ENCODE measurements at regions not wholly inside any gene's neighbourhood (a gene's known extent, or its start where the extent isn't known, plus 50 kb on each side); places are given as distances from the start of the nearest gene placed in this dataset.

GRCh38 chr11:11748706-11749365 is 92.9 kb upstream of the USP47 start:
- Mint-ChIP-seq H3K4me1 (ENCODE audit: low read depth) (no peaks in the 10 kb centered on the region), H3K27me3 (ENCODE audit: low read depth) (peaks cover 17% of the 10 kb centered on the region), H3K4me3 (ENCODE audit: low read depth) (no peak overlapping the region), H3K9me3 (no peaks in the 10 kb centered on the region), H3K27ac (no peak overlapping the region), H3K36me3 (ENCODE audit: low read depth) (no peaks in the 10 kb centered on the region)
- DNase-seq (ENCODE audit: low spot score) = no peak
- intact Hi-C loops (cut with micrococcal nuclease) = no loop called here

GRCh38 chr11:11747570-11747969 is 94.2 kb upstream of the USP47 start:
- DNase-seq (ENCODE audit: low spot score) = no peak
- Mint-ChIP-seq H3K27me3 (ENCODE audit: low read depth) (peaks cover 18% of the 10 kb centered on the region), H3K27ac (no peak overlapping the region), H3K4me1 (ENCODE audit: low read depth) (no peaks in the 10 kb centered on the region), H3K4me3 (ENCODE audit: low read depth) (no peak overlapping the region), H3K9me3 (no peaks in the 10 kb centered on the region), H3K36me3 (ENCODE audit: low read depth) (no peaks in the 10 kb centered on the region)
- intact Hi-C loops (cut with micrococcal nuclease) = no loop called here

- no peak overlapping the region for H3K27ac Mint-ChIP-seq
- no peaks in the 10 kb centered on the region for H3K36me3 Mint-ChIP-seq (ENCODE audit: low read depth)
- peaks cover 18% of the 10 kb centered on the region for H3K27me3 Mint-ChIP-seq (ENCODE audit: low read depth)
- no peaks in the 10 kb centered on the region for H3K4me1 Mint-ChIP-seq (ENCODE audit: low read depth)
- H3K9me3 Mint-ChIP-seq = no peaks in the 10 kb centered on the region
- intact Hi-C loops (cut with micrococcal nuclease) = no loop called here
- DNase-seq (ENCODE audit: low spot score) = no peak
- H3K4me3 Mint-ChIP-seq (ENCODE audit: low read depth) = no peak overlapping the region
These were observed 95.3 kb upstream of the USP47 start for GRCh38 chr11:11746449-11746848.

- Mint-ChIP-seq H3K9me3 (no peaks in the 10 kb centered on the region), H3K27ac (no peak overlapping the region), H3K36me3 (ENCODE audit: low read depth) (no peaks in the 10 kb centered on the region), H3K27me3 (ENCODE audit: low read depth) (peaks cover 14% of the 10 kb centered on the region), H3K4me1 (ENCODE audit: low read depth) (no peaks in the 10 kb centered on the region), H3K4me3 (ENCODE audit: low read depth) (no peak overlapping the region)
- intact Hi-C loops (cut with micrococcal nuclease) = no loop called here
- DNase-seq (ENCODE audit: low spot score) = no peak
These were observed 98.6 kb upstream of the USP47 start for GRCh38 chr11:11743216-11743615.

GRCh38 chr11:11742486-11742885 is 99.3 kb upstream of the USP47 start:
- no peak overlapping the region for H3K27ac Mint-ChIP-seq
- DNase-seq (ENCODE audit: low spot score) = no peak
- H3K4me1 Mint-ChIP-seq (ENCODE audit: low read depth) = no peaks in the 10 kb centered on the region
- H3K36me3 Mint-ChIP-seq (ENCODE audit: low read depth) = no peaks in the 10 kb centered on the region
- no peak overlapping the region for H3K4me3 Mint-ChIP-seq (ENCODE audit: low read depth)
- intact Hi-C loops (cut with micrococcal nuclease) = no loop called here
- H3K27me3 Mint-ChIP-seq (ENCODE audit: low read depth) = peaks cover 16% of the 10 kb centered on the region
- H3K9me3 Mint-ChIP-seq = no peaks in the 10 kb centered on the region

- Mint-ChIP-seq H3K27me3 (ENCODE audit: low read depth) (peaks cover 11% of the 10 kb centered on the region), H3K4me1 (ENCODE audit: low read depth) (no peaks in the 10 kb centered on the region), H3K27ac (no peak overlapping the region), H3K4me3 (ENCODE audit: low read depth) (no peak overlapping the region), H3K36me3 (ENCODE audit: low read depth) (no peaks in the 10 kb centered on the region), H3K9me3 (no peaks in the 10 kb centered on the region)
- DNase-seq (ENCODE audit: low spot score) = no peak
- intact Hi-C loops (cut with micrococcal nuclease) = no loop called here
These were observed 100.9 kb upstream of the USP47 start for GRCh38 chr11:11740836-11741235.

GRCh38 chr11:11740073-11740702 is 101.6 kb upstream of the USP47 start:
- no peak overlapping the region for H3K27ac Mint-ChIP-seq
- no peaks in the 10 kb centered on the region for H3K9me3 Mint-ChIP-seq
- DNase-seq (ENCODE audit: low spot score) = no peak
- H3K4me1 Mint-ChIP-seq (ENCODE audit: low read depth) = no peaks in the 10 kb centered on the region
- no peak overlapping the region for H3K4me3 Mint-ChIP-seq (ENCODE audit: low read depth)
- intact Hi-C loops (cut with micrococcal nuclease) = no loop called here
- peaks cover 7% of the 10 kb centered on the region for H3K27me3 Mint-ChIP-seq (ENCODE audit: low read depth)
- H3K36me3 Mint-ChIP-seq (ENCODE audit: low read depth) = no peaks in the 10 kb centered on the region

- Mint-ChIP-seq H3K27me3 (ENCODE audit: low read depth) (peaks cover 6% of the 10 kb centered on the region), H3K36me3 (ENCODE audit: low read depth) (no peaks in the 10 kb centered on the region), H3K9me3 (no peaks in the 10 kb centered on the region), H3K4me1 (ENCODE audit: low read depth) (no peaks in the 10 kb centered on the region), H3K27ac (no peak overlapping the region), H3K4me3 (ENCODE audit: low read depth) (no peak overlapping the region)
- intact Hi-C loops (cut with micrococcal nuclease) = no loop called here
- no peak for DNase-seq (ENCODE audit: low spot score)
These were observed 103.4 kb upstream of the USP47 start for GRCh38 chr11:11738370-11738769.

GRCh38 chr11:11735586-11735985 is 106.2 kb upstream of the USP47 start:
- DNase-seq (ENCODE audit: low spot score) = no peak
- Mint-ChIP-seq H3K27ac (no peak overlapping the region), H3K9me3 (no peaks in the 10 kb centered on the region), H3K36me3 (ENCODE audit: low read depth) (no peaks in the 10 kb centered on the region), H3K4me1 (ENCODE audit: low read depth) (no peaks in the 10 kb centered on the region), H3K27me3 (ENCODE audit: low read depth) (peaks cover 6% of the 10 kb centered on the region), H3K4me3 (ENCODE audit: low read depth) (no peak overlapping the region)
- intact Hi-C loops (cut with micrococcal nuclease) = no loop called here

- H3K36me3 Mint-ChIP-seq (ENCODE audit: low read depth) = no peaks in the 10 kb centered on the region
- H3K27me3 Mint-ChIP-seq (ENCODE audit: low read depth) = peaks cover 3% of the 10 kb centered on the region
- DNase-seq (ENCODE audit: low spot score) = no peak
- intact Hi-C loops (cut with micrococcal nuclease) = no loop called here
- H3K9me3 Mint-ChIP-seq = no peaks in the 10 kb centered on the region
- no peaks in the 10 kb centered on the region for H3K4me1 Mint-ChIP-seq (ENCODE audit: low read depth)
- H3K27ac Mint-ChIP-seq = no peak overlapping the region
- no peak overlapping the region for H3K4me3 Mint-ChIP-seq (ENCODE audit: low read depth)
These were observed 108.5 kb upstream of the USP47 start for GRCh38 chr11:11733246-11733747.

- intact Hi-C loops (cut with micrococcal nuclease) = no loop called here
- H3K27me3 Mint-ChIP-seq (ENCODE audit: low read depth) = peaks cover 3% of the 10 kb centered on the region
- no peaks in the 10 kb centered on the region for H3K9me3 Mint-ChIP-seq
- H3K4me3 Mint-ChIP-seq (ENCODE audit: low read depth) = no peak overlapping the region
- DNase-seq (ENCODE audit: low spot score) = no peak
- no peaks in the 10 kb centered on the region for H3K4me1 Mint-ChIP-seq (ENCODE audit: low read depth)
- H3K36me3 Mint-ChIP-seq (ENCODE audit: low read depth) = no peaks in the 10 kb centered on the region
- no peak overlapping the region for H3K27ac Mint-ChIP-seq
These were observed 109.7 kb upstream of the USP47 start for GRCh38 chr11:11732116-11732515.

- H3K4me1 Mint-ChIP-seq (ENCODE audit: low read depth) = no peaks in the 10 kb centered on the region
- H3K36me3 Mint-ChIP-seq (ENCODE audit: low read depth) = no peaks in the 10 kb centered on the region
- H3K9me3 Mint-ChIP-seq = no peaks in the 10 kb centered on the region
- H3K4me3 Mint-ChIP-seq (ENCODE audit: low read depth) = no peak overlapping the region
- H3K27me3 Mint-ChIP-seq (ENCODE audit: low read depth) = peaks cover 3% of the 10 kb centered on the region
- H3K27ac Mint-ChIP-seq = no peak overlapping the region
- intact Hi-C loops (cut with micrococcal nuclease) = no loop called here
- no peak for DNase-seq (ENCODE audit: low spot score)
These were observed 109.7 kb upstream of the GALNT18 start for GRCh38 chr11:11731311-11732083.

- intact Hi-C loops (cut with micrococcal nuclease) = no loop called here
- H3K27ac Mint-ChIP-seq = no peak overlapping the region
- DNase-seq (ENCODE audit: low spot score) = no peak
- no peak overlapping the region for H3K4me3 Mint-ChIP-seq (ENCODE audit: low read depth)
- no peaks in the 10 kb centered on the region for H3K4me1 Mint-ChIP-seq (ENCODE audit: low read depth)
- H3K9me3 Mint-ChIP-seq = no peaks in the 10 kb centered on the region
- no peaks in the 10 kb centered on the region for H3K36me3 Mint-ChIP-seq (ENCODE audit: low read depth)
- H3K27me3 Mint-ChIP-seq (ENCODE audit: low read depth) = peaks cover 2% of the 10 kb centered on the region
These were observed 106.6 kb upstream of the GALNT18 start for GRCh38 chr11:11728386-11728785.
